Right renal cortex interstitium (tissue), 3 donors: ENCODE measurements at regions not wholly inside any gene's neighbourhood (a gene's known extent, or its start where the extent isn't known, plus 50 kb on each side); places are given as distances from the start of the nearest gene placed in this dataset.

Experiments used
- DNase-seq, 3 donors: peaks; one replicate each; pipeline ENCODE4 v3.0.0-alpha.2; 2013; ENCODE audit warnings: low read depth in 3 of 3, low spot score in 2 of 3

DNA sequence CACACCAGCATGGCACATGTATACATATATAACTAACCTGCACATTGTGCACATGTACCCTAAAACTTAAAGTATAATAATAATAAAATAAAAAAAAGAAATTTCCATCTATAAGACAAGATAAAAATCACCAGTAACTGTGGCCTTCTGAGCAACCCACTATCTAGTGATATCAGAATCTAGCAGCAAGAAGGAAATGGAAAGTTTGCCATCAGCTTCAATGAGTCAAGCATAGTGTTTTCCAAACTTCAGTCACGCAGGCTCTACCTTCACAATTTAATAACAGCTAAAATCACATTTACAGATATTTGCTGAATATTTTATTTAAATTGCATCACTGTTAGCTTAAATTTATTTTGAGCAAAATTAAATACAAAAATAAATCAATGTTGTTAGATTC is 345.3 kb upstream of the CD180 start:
- no peak for DNase-seq

DNA sequence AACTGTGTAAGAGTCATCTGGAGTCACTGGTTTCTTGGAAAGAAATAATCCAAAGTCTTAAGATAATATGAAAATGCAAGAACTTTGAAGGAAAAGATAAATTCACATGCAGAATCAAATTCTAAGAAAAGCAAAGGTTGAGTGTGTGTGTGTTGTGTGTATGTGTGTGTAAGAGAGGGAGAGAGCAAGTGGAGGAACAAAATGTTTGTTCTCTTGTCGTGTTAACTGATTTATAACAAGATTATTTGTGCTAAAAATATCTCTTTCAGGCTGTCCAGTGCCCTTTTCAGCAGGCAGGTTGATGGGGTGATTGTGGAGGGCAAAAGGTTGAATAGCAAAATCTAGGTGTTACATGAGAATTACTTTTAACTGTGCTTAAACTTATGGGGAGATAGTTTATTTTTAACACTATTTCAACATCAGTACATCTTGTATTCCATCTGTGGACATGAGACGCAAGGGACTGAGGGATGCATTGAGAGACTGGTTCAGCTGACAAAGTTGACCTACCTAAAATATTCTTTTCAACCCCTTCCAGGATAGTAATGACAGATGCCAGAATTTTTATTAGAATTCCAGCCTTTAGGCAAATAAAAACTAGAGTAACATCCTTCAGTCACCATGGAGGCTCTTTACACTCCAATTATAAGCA is 342.4 kb upstream of the CD180 start:
- no peak for DNase-seq

DNA sequence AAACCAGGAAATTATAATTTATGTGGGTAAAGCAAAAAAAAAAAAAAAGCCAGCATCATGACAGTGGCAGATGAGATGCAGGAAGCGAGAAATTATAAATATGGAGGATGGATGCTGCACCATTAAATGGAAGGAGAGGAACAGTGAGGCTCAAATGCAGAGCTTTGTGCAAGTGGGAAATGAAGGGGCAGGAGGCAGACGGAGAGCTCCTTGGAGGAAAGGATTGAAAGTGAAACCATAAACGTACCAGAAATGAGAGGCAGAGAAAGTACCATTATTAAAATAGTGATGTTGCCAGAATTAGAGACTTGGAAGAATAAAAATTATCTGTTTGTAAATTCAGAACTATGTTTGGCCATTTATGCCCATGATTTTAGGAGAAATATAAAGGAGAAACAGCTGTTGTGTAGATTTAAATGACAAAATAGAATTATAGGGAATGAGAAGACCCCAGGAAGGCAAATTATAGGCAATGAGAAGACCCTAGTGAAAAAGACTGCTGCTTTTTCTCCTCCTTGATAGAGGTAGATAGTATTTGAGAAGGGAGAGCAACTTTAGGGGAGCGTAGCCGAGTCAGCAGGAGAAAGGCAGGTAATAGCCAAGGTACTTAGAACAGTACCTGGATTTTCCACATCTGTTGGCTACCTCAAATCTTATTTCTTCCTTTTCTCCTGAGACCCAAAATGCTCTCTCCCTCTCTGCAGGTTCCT is 341.0 kb upstream of the CD180 start:
- no peak for DNase-seq

DNA sequence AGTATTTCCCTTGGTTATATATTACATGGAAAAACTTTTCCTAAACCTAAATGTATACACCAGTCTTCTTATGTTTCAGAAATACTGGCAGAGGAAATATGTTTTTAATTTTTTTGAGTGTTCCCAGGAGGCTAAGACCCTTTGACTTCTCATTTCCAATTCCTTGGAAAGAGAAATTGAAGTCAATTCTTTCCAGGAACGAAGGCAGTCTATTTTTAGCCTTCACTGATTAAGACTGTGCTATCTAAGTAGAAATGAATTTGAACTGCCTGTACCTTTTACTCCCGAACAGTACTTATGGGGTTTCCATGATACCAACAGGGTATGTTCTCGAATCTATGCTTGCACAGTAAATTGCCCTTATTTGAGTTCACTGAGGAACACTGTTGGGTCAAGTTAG is 340.3 kb upstream of the CD180 start:
- DNase-seq = no peak

DNA sequence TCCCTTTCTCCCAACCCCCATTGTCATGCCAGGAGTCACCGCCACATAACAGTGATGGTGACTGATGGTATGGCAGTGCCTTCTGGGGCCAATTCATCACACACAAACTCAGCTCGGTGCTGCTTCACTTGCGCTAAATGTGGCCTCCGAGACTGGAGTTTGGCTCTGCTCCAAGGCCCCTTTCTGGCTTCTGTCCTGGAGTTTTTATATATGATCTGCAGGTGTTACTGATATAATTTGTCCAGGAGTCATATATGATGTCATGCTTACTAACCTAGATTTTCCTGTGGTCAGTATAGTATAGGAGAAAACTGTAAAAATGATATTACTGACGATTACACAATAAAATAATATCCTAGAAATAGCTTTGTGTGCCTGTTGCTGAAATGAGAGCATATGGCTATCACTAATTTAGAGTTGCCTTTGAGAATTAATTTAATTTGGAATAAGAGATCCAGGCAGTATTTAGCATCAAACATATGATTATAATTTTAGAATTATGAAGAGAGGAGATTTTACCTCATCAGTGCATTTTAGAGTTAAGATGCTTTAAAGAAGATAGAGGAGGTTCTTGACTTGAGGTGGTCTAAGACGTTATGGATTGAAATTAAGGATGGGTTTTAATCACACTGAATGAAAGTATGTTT is 334.1 kb upstream of the CD180 start:
- DNase-seq = no peak

DNA sequence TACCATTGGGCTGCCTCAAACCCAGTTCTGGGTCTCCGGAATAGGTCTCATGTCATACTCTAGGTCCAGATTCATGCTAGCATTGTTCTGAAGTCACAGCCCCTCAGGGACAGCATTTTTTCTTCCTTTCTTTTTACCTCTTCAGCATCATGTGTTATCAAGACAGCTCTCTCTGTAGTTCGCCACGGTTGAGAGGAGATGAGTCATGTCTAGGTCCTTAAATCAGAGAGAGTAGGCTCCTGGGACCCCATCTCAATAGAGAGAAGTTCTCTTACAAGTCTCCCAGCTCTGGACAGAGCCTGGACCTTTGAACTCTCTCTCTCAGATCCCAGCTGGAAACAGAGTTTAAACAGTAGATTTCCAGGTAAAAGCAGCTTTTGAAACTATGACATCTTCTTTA is 332.4 kb upstream of the CD180 start:
- no peak for DNase-seq

DNA sequence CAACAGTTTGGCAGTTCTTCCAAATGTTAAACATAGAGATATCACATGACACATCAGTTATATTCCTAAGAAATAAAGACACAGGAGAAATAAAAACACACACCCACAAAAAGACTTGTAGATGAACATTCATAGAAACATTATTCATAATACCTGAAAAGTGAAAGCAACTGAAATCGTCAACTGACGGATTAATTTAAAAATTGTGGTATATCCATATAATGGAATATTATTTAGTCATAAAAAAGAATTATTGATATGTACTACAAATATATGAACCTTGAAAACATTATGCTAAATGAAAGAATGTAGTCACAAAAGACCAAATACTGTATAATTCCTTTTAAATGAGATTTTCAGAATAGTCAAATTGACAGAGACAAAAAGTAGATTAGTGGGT is 330.2 kb upstream of the CD180 start:
- DNase-seq = no peak

DNA sequence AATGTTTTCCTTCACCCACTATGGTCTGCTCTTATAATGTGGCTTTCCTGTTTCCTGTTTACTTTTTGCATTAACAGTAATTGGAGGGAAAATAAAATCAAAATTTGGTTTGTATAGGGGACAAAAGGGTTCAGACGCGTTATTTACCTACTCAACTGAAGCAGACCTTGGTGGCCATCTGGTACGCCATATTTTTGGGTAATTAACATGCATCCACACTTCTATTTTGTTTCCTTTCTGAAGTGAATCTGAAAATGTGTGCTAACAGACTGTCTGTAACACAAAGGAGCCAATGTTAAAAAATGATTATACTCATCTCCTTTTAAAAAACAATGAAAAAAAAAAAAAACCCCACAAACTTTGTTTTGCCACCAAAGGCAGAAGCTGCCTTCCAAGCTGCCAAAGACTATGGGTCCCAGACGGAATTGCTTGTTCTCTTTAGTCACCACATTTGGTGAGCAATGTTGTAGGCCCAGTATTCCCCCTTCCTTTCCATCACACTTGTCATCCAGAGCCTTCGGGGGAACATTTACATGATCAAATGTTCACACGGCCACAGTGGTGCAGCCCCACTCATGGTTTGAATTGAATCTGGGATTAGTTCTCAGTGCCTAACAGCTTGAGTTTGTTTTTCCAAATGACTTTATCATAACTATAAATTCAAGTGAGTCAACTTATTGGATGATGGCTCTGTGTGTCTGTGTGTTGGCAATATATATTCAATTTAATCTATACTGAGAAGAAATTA is 323.7 kb upstream of the CD180 start:
- no peak for DNase-seq

DNA sequence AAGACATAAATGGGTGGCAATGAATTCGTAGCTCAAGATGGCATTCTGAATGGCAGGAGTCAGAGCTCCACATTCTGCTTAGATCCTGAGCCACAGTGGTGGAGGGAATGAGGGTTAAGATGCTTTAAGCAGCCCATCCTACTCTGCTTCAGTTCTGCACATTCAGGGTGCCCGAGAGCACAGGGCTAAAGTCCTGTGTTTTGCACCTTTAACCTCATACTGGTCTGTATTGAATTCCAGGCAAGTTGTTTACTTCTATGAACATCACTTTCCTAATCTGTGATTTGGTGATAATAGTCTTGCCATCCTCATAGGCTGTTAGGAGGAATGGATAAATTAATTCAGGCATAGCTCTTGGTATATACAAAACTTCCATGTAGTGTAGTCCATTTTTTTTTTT is 321.6 kb upstream of the CD180 start:
- no peak for DNase-seq

DNA sequence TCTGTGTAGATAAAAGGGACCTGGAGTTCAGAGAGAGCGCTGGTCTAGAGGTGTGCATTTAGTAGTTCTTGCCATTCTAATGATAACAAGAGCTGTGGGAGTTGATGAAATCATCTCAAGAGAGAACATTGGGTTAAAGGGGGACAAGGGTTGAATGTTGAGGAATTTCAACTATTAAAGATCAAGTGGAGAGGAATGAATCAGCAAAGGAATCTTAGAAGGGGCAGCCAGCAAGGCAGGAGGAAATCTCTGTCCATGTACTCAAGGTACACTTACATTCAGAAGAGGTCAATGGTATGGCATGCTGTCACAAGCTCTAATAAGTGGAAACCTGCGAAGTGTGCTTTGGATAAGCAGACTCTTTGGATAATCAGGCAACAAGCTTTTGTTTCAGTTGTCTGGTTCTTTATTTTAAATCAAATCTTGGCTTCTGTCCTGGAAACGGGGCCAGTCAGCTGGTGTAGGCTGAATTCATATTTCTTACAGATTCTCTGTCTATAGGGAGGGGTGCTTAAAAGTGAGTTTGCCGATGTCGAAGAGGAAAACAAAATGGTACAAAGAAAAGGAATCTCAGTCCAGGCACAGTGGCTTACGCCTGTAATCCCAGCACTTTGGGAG is 320.5 kb upstream of the CD180 start:
- no peak for DNase-seq

DNA sequence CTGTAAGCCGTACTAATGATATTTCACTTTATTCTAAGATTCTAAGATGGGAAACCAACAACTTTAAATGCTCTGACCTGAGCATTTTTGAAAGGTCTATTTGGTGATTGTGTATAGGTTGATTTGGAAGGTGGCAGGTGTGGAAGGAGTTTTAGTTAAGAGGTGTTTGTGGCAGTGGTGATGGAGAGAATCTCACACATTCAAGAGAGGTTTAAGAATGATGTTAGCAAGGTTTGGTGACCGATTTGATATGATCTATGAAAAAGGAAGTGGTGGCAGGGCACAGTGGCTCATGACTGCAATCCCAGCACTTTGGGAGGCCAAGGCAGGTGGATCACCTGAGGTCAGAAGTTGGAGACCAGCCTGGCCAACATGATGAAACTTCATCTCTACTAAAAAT is 319.2 kb upstream of the CD180 start:
- no peak for DNase-seq

DNA sequence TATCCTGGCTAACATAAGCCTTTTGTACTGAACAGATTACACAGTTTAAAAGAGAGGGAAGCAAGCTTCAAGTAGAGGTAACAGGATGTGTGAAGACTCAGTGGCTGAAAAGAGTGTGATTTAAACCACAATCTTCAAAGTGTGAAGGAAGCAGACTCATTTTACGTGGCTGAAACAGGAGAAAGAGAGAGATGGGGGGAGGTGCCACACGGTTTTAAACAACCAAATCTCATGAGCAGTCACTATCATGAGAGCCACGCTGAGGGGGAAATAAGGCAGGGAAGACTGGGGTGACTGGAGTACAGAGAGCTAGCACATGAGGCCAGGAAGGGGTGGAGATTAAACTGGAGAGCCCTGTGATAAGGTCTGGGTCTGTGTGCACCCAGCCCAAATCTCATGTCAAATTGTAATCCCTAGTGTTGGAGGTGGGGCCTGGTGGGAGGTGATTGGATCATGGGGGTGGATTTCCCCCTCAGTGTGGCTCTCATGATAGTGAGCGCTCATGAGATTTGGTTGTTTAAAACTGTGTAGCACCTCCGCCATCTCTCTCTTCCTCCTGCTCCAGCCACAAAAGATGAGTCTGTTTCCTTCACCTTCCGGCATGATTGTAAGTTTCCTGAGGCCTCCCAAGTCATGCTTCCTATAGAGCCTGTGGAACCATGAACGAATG is 318.6 kb upstream of the CD180 start:
- DNase-seq = no peak

DNA sequence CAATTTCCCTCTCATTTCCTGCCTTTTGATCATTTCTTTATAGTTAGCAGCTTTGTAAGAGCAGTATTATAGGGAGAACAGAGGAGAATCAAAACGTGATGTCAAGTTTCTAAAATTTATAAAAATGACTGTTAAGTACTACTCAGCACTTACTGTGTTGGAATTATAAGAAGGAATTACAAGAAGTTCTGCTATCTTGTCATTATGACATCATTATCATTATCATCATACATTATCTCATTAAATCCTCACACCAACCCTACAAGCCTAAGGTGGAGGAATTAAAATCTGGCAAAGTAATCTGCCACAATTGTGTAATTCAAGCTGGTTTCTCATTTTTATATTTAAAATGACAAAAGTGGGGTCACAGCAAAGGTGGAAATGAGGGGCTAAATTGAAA is 316.2 kb upstream of the CD180 start:
- no peak for DNase-seq

DNA sequence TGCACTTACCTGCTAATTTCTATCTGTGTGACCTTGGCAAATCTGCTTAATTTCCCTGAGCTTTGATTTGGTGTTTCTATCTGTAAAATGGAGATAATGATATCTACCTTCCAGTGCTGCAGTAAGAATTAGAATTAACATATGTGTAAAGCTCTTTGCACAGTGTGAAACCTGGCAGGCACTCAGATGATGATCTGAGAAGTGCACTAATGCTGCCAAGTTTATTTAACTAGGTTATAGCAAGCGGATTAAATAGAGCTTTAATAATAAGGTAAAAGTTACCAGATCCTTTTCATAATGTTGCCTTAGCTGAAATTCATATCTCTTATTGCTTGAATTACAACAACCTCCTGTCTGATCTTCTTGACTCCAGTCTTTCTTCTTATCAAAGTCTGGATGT is 315.3 kb upstream of the CD180 start:
- DNase-seq = no peak

DNA sequence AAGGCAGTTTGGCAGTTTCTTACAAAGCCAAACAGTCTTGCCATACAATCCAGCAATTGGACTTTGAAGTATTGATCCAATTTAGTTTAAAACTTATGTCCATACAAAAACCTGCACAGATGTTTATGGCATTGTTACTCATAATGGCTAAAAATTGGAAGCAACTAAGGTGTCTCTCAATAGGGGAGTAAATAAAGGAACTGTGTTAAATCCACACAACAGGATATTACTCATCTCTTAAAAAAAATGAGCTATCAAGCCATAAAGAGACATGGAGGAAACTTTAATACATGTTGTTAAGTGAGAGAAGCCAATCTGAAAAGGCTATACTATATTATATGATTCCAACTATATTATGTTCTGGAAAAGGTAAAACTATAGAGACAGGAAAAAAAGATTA is 313.6 kb upstream of the CD180 start:
- no peak for DNase-seq

DNA sequence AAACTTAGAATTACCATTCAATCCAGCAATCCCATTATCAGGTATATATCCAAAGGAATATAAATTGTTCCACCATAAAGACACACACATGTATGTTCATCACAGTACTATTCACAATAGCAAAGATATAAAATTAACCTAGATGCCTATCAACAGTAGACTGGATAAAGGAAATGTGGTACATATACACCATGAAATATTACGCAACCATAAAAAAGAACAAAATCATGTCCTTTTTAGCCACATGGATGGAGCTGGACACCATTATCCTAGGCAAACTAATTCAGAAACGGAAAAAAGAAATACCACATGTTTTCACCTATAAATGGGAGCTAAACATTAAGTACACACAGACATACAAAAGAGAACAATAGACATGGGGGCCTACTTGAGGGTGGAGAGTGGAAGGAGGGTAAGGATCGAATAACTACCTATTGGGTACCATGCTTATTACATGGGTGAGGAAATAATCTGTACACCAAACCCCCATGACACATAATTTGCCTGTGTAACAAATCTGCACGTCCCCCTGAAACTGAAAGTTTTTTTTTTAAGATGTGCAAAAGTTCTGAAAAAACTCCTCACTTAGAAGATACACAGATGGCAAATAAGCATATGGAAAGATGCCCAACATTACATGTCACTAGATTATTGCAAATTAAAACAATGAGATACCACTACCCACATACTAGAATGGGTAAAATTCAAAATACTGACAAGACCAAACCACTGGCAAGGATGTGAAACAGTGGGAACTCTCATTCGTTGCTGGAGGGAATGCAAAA is 313.0 kb upstream of the CD180 start:
- no peak for DNase-seq

DNA sequence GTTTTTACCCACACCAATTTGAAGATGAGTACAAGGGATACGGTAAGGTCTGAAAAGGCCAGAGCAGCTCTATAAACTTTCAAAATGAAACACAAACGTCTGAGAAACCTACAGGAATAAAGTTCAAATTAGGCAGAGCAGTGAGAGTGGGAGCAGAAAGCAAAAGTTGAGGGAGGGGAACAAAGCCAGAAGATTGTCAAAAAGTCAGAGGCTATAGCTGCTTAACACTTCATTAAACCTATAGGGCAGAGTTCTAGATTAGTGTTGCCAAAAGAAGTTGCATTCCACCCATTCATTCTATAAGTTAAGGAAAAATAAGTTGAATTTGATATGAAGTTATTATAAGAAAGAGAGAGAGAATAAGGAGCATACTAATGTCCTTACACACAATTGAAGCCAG is 309.6 kb upstream of the CD180 start:
- no peak for DNase-seq

DNA sequence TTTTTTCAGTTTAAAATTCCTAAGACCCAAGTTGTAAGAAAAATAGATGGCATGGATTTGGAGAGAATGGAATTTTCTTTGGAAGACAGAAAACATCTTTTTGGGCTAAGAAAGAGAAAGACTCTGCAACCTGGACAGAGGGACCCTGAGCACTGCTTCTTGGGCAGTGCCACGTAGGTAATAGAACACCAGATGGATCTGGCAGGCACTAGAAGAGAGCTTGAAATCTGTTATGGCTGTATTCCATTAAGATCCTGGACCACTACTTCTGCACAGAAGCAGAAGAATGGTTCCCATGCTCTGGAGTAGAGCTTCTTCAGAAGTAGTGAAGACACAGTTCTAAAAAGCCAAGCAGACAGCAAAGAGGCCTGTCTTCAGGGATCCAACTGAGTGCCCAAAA is 306.4 kb upstream of the CD180 start:
- no peak for DNase-seq

DNA sequence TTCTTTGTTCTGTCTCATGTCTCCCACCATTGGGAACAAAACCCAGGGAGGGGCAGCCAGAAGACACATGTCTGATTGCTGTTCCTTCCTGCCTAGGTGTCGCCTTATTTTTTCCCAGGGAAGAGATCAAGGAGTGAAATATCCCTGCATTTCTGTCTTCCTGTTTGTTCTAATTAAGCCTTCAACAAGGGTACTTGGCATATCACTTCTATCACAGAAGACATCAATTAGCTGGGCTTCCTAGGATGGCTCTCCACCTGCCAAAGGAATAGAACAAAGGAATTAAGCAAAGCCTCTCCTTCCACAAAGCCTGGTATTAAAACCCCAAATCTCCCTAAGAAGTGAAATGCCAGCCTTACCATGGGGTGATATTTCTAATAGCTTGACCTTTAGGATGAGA is 299.5 kb upstream of the CD180 start:
- DNase-seq = no peak

DNA sequence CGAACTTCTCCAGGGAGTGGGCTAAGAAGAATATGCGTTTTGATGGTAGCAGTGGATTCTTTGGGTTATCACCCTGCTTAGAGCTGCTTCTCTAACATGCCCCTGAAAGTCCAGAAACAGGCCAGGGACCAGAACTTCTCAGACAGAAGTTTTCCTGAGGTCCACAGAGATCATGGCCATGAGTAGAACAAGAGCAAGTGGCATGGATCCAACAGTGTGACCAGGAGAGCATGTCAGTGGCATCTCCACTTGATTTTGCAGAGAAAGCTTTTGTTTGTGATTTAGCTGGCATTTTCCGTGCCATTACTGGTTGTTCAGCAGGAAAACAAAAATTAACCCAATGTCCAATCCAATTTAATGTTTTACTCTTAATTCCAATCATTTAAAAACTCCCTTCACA is 298.5 kb upstream of the CD180 start:
- no peak for DNase-seq
